ENCODE measurements at regions not wholly inside any gene's neighbourhood (a gene's known extent, or its start where the extent isn't known, plus 50 kb on each side); places are given as distances from the start of the nearest gene placed in this dataset.

DNA sequence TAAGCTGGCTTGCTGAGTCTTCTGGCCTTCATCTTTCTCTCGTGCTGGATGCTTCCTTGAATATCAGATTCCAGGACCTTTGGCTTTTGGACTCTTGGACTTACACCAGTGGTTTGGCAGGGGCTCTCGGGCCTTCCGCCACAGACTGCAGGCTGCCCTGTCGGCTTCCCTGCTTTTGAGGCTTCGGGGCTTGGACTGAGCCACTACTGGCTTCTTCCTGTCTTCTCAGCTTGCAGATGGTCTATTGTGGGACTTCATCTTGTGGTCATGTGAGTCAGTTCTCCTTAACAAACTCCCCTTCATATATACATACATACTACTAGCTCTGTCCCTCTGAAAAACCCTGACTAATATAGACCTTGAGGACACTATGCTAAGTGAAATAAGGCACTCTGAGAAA is 78.3 kb upstream of the SSBP2 start:
- no peak overlapping the region for H3K14ac ChIP-seq (ENCODE audit: low read length)
- H4K12ac ChIP-seq (ENCODE audit: low read depth, low read length): no peak overlapping the region
- no peak overlapping the region for H4K8ac ChIP-seq (ENCODE audit: low read depth, low read length)
- H3K4me3 ChIP-seq (ENCODE audit: low read depth, low read length): no peak overlapping the region
- H4K91ac ChIP-seq (ENCODE audit: low read depth, low read length): no peak overlapping the region
- no peak overlapping the region for H2BK12ac ChIP-seq (ENCODE audit: low read length)
- H3K36me3 ChIP-seq (ENCODE audit: control insufficient read depth in 1 of 2, insufficient read depth in 2 of 2, low read length in 2 of 2): no peaks in the 10 kb centered on the region
- no peak for DNase-seq
- no peak overlapping the region for H3K18ac ChIP-seq (ENCODE audit: low read length)
- H3K79me1 ChIP-seq (ENCODE audit: low read length): no peaks in the 10 kb centered on the region
- no peak overlapping the region for H2AK5ac ChIP-seq (ENCODE audit: low read length)
- no peak overlapping the region for H3K4ac ChIP-seq (ENCODE audit: low read depth, low read length)
- no peak overlapping the region for H2BK120ac ChIP-seq (ENCODE audit: insufficient read depth, low read length, poor library complexity)
- H3K9me3 ChIP-seq (ENCODE audit: insufficient read depth, low read depth, low read length): no peaks in the 10 kb centered on the region
- H3K27me3 ChIP-seq (ENCODE audit: insufficient read depth, low read length): no peaks in the 10 kb centered on the region
- no peak overlapping the region for H2AFZ ChIP-seq (ENCODE audit: insufficient read depth, low read length, poor library complexity)
- no peak overlapping the region for H3K23ac ChIP-seq (ENCODE audit: low read length)
- H3K79me2 ChIP-seq (ENCODE audit: control insufficient read depth, insufficient read depth, low read length, poor library complexity): no peaks in the 10 kb centered on the region
- no peak overlapping the region for H3K9ac ChIP-seq (ENCODE audit: low read length)
- no peak overlapping the region for H3K4me2 ChIP-seq (ENCODE audit: low read length)
- H3K27ac ChIP-seq (ENCODE audit: low read depth, low read length): no peak overlapping the region
- no peak overlapping the region for H2BK5ac ChIP-seq (ENCODE audit: low read depth, low read length, poor library complexity)
- no CpG with 5 or more reads among the region's 5 CpGs for WGBS (ENCODE audit: extremely low coverage, insufficient coverage, insufficient read length)
- peaks cover 2 to 3% of the 10 kb centered on the region in 2 experiments for H3K4me1 ChIP-seq (ENCODE audit: control insufficient read depth in 1 of 2, insufficient read depth in 2 of 2, low read length in 2 of 2)

DNA sequence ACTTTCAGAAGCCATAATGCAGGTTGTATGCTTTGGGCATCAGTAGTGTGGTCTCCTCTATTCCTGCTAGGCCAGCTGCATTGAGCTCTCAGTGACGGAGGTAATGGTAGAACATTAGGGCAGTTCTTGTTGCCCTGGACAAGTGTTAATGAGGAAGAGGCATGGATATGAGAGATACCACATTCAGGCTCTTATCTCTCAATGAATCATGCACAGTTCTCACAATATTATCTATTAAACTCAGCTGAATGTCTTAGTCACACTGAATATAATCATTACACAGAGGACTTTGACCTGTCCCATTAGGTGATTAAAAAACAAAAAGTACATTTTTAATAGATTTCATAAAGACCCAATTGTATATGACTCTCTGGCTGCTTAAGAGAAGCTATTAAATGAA is 76.6 kb upstream of the SSBP2 start:
- no peaks in the 10 kb centered on the region for H3K36me3 ChIP-seq (ENCODE audit: control insufficient read depth in 1 of 2, insufficient read depth in 2 of 2, low read length in 2 of 2)
- H3K4me2 ChIP-seq (ENCODE audit: low read length): no peak overlapping the region
- DNase-seq: no peak
- no peaks in the 10 kb centered on the region for H3K9me3 ChIP-seq (ENCODE audit: insufficient read depth, low read depth, low read length)
- no peak overlapping the region for H2BK120ac ChIP-seq (ENCODE audit: insufficient read depth, low read length, poor library complexity)
- no peaks in the 10 kb centered on the region for H3K79me2 ChIP-seq (ENCODE audit: control insufficient read depth, insufficient read depth, low read length, poor library complexity)
- no peak overlapping the region for H3K14ac ChIP-seq (ENCODE audit: low read length)
- no peaks in the 10 kb centered on the region for H3K79me1 ChIP-seq (ENCODE audit: low read length)
- no peaks in the 10 kb centered on the region for H3K27me3 ChIP-seq (ENCODE audit: insufficient read depth, low read length)
- H2AFZ ChIP-seq (ENCODE audit: insufficient read depth, low read length, poor library complexity): no peak overlapping the region
- H3K4me1 ChIP-seq (ENCODE audit: control insufficient read depth in 1 of 2, insufficient read depth in 2 of 2, low read length in 2 of 2): peaks cover 2 to 3% of the 10 kb centered on the region in 2 experiments
- H4K8ac ChIP-seq (ENCODE audit: low read depth, low read length): no peak overlapping the region
- H2BK12ac ChIP-seq (ENCODE audit: low read length): no peak overlapping the region
- H3K4ac ChIP-seq (ENCODE audit: low read depth, low read length): no peak overlapping the region
- WGBS (ENCODE audit: extremely low coverage, insufficient coverage, insufficient read length): no CpG with 5 or more reads among the region's 1 CpG
- no peak overlapping the region for H3K18ac ChIP-seq (ENCODE audit: low read length)
- no peak overlapping the region for H4K91ac ChIP-seq (ENCODE audit: low read depth, low read length)
- H4K12ac ChIP-seq (ENCODE audit: low read depth, low read length): no peak overlapping the region
- no peak overlapping the region for H2BK5ac ChIP-seq (ENCODE audit: low read depth, low read length, poor library complexity)
- H3K4me3 ChIP-seq (ENCODE audit: low read depth, low read length): no peak overlapping the region
- no peak overlapping the region for H3K23ac ChIP-seq (ENCODE audit: low read length)
- no peak overlapping the region for H2AK5ac ChIP-seq (ENCODE audit: low read length)
- H3K27ac ChIP-seq (ENCODE audit: low read depth, low read length): no peak overlapping the region
- no peak overlapping the region for H3K9ac ChIP-seq (ENCODE audit: low read length)

- Histone ChIP-seq H3K4me3 (ENCODE audit: low read depth, low read length) (no peak overlapping the region), H2BK12ac (ENCODE audit: low read length) (no peak overlapping the region), H2BK5ac (ENCODE audit: low read depth, low read length, poor library complexity) (no peak overlapping the region), H4K12ac (ENCODE audit: low read depth, low read length) (no peak overlapping the region), H4K91ac (ENCODE audit: low read depth, low read length) (no peak overlapping the region), H3K36me3 (ENCODE audit: control insufficient read depth in 1 of 2, insufficient read depth in 2 of 2, low read length in 2 of 2) (no peaks in the 10 kb centered on the region), H2AFZ (ENCODE audit: insufficient read depth, low read length, poor library complexity) (no peak overlapping the region), H3K18ac (ENCODE audit: low read length) (no peak overlapping the region), H3K9me3 (ENCODE audit: insufficient read depth, low read depth, low read length) (no peaks in the 10 kb centered on the region), H2AK5ac (ENCODE audit: low read length) (no peak overlapping the region), H3K4me1 (ENCODE audit: control insufficient read depth in 1 of 2, insufficient read depth in 2 of 2, low read length in 2 of 2) (peaks cover 2 to 3% of the 10 kb centered on the region in 2 experiments), H3K23ac (ENCODE audit: low read length) (no peak overlapping the region), H3K9ac (ENCODE audit: low read length) (no peak overlapping the region), H3K4me2 (ENCODE audit: low read length) (no peak overlapping the region), H3K4ac (ENCODE audit: low read depth, low read length) (no peak overlapping the region), H4K8ac (ENCODE audit: low read depth, low read length) (no peak overlapping the region), H3K27ac (ENCODE audit: low read depth, low read length) (no peak overlapping the region), H3K79me1 (ENCODE audit: low read length) (no peaks in the 10 kb centered on the region), H3K14ac (ENCODE audit: low read length) (no peak overlapping the region), H3K27me3 (ENCODE audit: insufficient read depth, low read length) (no peaks in the 10 kb centered on the region), H3K79me2 (ENCODE audit: control insufficient read depth, insufficient read depth, low read length, poor library complexity) (no peaks in the 10 kb centered on the region), H2BK120ac (ENCODE audit: insufficient read depth, low read length, poor library complexity) (no peak overlapping the region)
- no CpG with 5 or more reads among the region's 2 CpGs for WGBS (ENCODE audit: extremely low coverage, insufficient coverage, insufficient read length)
- no peak for DNase-seq
Measured at GRCh38 chr5:81826128-81826527, 75.2 kb upstream of the SSBP2 start.

GRCh38 chr5:81825237-81825636 is 74.3 kb upstream of the SSBP2 start:
- Histone ChIP-seq H2BK5ac (ENCODE audit: low read depth, low read length, poor library complexity) (no peak overlapping the region), H3K4me3 (ENCODE audit: low read depth, low read length) (no peak overlapping the region), H3K79me1 (ENCODE audit: low read length) (no peaks in the 10 kb centered on the region), H3K14ac (ENCODE audit: low read length) (no peak overlapping the region), H3K27me3 (ENCODE audit: insufficient read depth, low read length) (no peaks in the 10 kb centered on the region), H3K79me2 (ENCODE audit: control insufficient read depth, insufficient read depth, low read length, poor library complexity) (no peaks in the 10 kb centered on the region), H3K4ac (ENCODE audit: low read depth, low read length) (no peak overlapping the region), H3K9me3 (ENCODE audit: insufficient read depth, low read depth, low read length) (no peaks in the 10 kb centered on the region), H3K4me1 (ENCODE audit: control insufficient read depth in 1 of 2, insufficient read depth in 2 of 2, low read length in 2 of 2) (peaks cover 2 to 3% of the 10 kb centered on the region in 2 experiments), H4K12ac (ENCODE audit: low read depth, low read length) (no peak overlapping the region), H3K9ac (ENCODE audit: low read length) (no peak overlapping the region), H3K36me3 (ENCODE audit: control insufficient read depth in 1 of 2, insufficient read depth in 2 of 2, low read length in 2 of 2) (no peaks in the 10 kb centered on the region), H3K18ac (ENCODE audit: low read length) (no peak overlapping the region), H4K91ac (ENCODE audit: low read depth, low read length) (no peak overlapping the region), H3K4me2 (ENCODE audit: low read length) (no peak overlapping the region), H2BK12ac (ENCODE audit: low read length) (no peak overlapping the region), H2AFZ (ENCODE audit: insufficient read depth, low read length, poor library complexity) (no peak overlapping the region), H4K8ac (ENCODE audit: low read depth, low read length) (no peak overlapping the region), H2BK120ac (ENCODE audit: insufficient read depth, low read length, poor library complexity) (no peak overlapping the region), H3K23ac (ENCODE audit: low read length) (no peak overlapping the region), H2AK5ac (ENCODE audit: low read length) (no peak overlapping the region), H3K27ac (ENCODE audit: low read depth, low read length) (no peak overlapping the region)
- no CpG with 5 or more reads among the region's 3 CpGs for WGBS (ENCODE audit: extremely low coverage, insufficient coverage, insufficient read length)
- DNase-seq: peak; percentile 78 to 93

Data from trophoblast cell (in vitro differentiated cells and primary cell).